Sigmoid colon (tissue), 6 donors: ENCODE measurements at regions not wholly inside any gene's neighbourhood (a gene's known extent, or its start where the extent isn't known, plus 50 kb on each side); places are given as distances from the start of the nearest gene placed in this dataset.

Source experiments
- DNase-seq: peaks from one replicate; pipeline ENCODE4 v3.0.0-alpha.2; 2019
- H3K27ac ChIP-seq, 4 donors: fragments of 200-600 bp; sonication (generic); one replicate each; pipeline ENCODE4 v1.5.1; 2016 to 2019; ENCODE audit warnings: mild to moderate bottlenecking in 1 of 4
- H3K27me3 ChIP-seq, 3 donors: fragments of 200-600 bp; sonication (generic); one replicate each; pipeline ENCODE4 v1.5.1; 2019; ENCODE audit warnings: mild to moderate bottlenecking in 1 of 3
- H3K36me3 ChIP-seq, 4 donors: fragments of 200-600 bp; sonication (generic); one replicate each; pipeline ENCODE4 v1.5.1; 2016 to 2019
- H3K4me1 ChIP-seq, 4 donors: fragments of 200-600 bp; sonication (generic); one replicate each; pipeline ENCODE4 v1.5.1; 2017 to 2019
- H3K4me3 ChIP-seq, 4 donors: fragments of 200-600 bp; sonication (generic); one replicate each; pipeline ENCODE4 v1.5.1; 2017 to 2019; ENCODE audit warnings: mild to moderate bottlenecking in 2 of 4, moderate library complexity in 1 of 4
- H3K9me3 ChIP-seq, 4 donors: fragments of 200-600 bp in 3 of 4; sonication (generic) in 3 of 4; one replicate each; pipeline versions ENCODE4 v1.5.1 to v1.6.1; 2013 to 2019
- EP300 ChIP-seq, 4 donors: sonication (generic); formaldehyde crosslinking; IDR thresholded peaks; one replicate each; pipeline ENCODE4 v1.6.1; 2017; ENCODE audit warnings: antibody characterized with exemption in 4 of 4
- POLR2A ChIP-seq, 2 donors: fragments of 450-650 bp; IDR thresholded peaks; one replicate each; pipeline ENCODE4 v1.6.1; 2016; ENCODE audit warnings: antibody characterized with exemption in 2 of 2, mild to moderate bottlenecking in 2 of 2, moderate library complexity in 2 of 2
- POLR2AphosphoS5 ChIP-seq, 4 donors: sonication (generic); formaldehyde crosslinking; IDR thresholded peaks; one replicate each; pipeline ENCODE4 v1.6.1; 2017; ENCODE audit warnings: antibody characterized with exemption in 4 of 4
- WGBS, 2 donors: extraction: QIAGEN DNeasy Blood & Tissue Kit; methylation state at CpG; one replicate each; pipeline ENCODE4 v1.1.7; 2013; 5-methylcytosine and 5-hydroxymethylcytosine counted together
- intact Hi-C: fragments of 100-400 bp; cut with DNase I; formaldehyde crosslinking; loops from one replicate; pipeline ENCODE4 v1.15.1; 2023
- TF ChIP-seq, protein P1 (sequence below), 4 experiments: fragments of 450-650 bp in 3 of 4; fragments of 200-600 bp in 1 of 4; IDR thresholded peaks; one replicate each; pipeline ENCODE4 v1.5.1; 2016 to 2019; ENCODE audit warnings: antibody characterized with exemption in 4 of 4, mild to moderate bottlenecking in 3 of 4, moderate library complexity in 2 of 4
- donor health status: healthy with polysubstance abuse.
- donor health status: healthy.

DNA sequence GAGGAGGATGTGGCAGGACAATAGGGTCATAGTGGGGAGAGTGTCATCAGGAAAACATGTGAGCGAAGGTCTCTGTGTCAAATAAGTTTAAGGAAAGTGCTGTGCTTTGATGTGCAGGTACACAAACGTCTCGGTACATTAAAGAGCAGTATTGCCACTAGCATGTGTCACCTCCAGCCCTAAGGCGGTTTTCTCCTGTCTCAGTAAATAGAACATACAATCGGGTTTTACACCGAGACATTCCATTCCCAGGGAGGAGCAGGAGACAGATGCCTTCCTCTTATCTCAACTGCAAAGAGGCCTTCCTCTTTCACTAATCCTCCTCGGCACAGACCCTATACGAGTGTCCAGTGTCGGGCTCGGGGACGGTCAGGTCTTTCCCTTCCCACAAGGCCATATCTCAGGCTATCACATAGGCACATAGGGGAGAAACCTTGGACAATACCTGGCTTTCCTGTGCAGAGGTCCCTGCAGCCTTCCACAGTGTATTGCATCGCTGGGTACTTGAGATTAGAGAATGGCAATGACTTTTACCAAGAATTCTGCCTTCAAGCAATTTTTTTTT is 684.5 kb downstream of the PDHA2 start:
- Histone ChIP-seq H3K36me3 (no peaks in the 10 kb centered on the region), H3K4me1 (no peaks in the 10 kb centered on the region), H3K9me3 (no peaks in the 10 kb centered on the region), H3K27me3 (no peaks in the 10 kb centered on the region), H3K4me3 (no peak overlapping the region), H3K27ac (no peak overlapping the region)
- 82 to 83% methylated on average over 12 of the region's 12 CpGs for WGBS, 2 donors
- no peak for TF ChIP-seq EP300 (IDR thresholded peaks at IDR 0.05)
- TF ChIP-seq POLR2AphosphoS5 (IDR thresholded peaks at IDR 0.05), result no peak
- TF ChIP-seq POLR2A (IDR thresholded peaks at IDR 0.05), result no peak
- TF ChIP-seq, protein P1, sequence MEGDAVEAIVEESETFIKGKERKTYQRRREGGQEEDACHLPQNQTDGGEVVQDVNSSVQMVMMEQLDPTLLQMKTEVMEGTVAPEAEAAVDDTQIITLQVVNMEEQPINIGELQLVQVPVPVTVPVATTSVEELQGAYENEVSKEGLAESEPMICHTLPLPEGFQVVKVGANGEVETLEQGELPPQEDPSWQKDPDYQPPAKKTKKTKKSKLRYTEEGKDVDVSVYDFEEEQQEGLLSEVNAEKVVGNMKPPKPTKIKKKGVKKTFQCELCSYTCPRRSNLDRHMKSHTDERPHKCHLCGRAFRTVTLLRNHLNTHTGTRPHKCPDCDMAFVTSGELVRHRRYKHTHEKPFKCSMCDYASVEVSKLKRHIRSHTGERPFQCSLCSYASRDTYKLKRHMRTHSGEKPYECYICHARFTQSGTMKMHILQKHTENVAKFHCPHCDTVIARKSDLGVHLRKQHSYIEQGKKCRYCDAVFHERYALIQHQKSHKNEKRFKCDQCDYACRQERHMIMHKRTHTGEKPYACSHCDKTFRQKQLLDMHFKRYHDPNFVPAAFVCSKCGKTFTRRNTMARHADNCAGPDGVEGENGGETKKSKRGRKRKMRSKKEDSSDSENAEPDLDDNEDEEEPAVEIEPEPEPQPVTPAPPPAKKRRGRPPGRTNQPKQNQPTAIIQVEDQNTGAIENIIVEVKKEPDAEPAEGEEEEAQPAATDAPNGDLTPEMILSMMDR (IDR thresholded peaks at IDR 0.05), result no peak
- intact Hi-C loops, result no loop called here
- DNase-seq, result no peak

DNA sequence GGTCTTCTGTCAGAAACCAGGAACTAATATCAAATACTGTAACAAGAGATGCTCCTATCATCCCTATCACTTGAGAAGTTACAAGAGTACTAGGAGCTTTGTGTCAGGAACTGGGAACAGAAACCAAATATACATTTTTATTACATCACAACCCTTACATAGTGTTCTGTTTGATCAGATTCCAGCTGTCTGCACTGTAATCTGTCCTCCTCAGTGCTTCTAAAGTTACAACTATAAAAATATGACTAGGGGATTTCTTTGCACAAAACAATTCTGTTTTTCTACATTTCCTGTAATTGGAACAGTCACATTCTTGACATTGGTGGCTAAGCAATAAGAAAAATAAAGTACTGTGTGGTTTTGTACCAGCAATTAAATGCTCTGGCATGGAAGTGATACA is 686.0 kb downstream of the PDHA2 start:
- no peaks in the 10 kb centered on the region for H3K4me1 ChIP-seq
- no peak for DNase-seq

GRCh38 chr4:96526625-96527024 is 686.7 kb downstream of the PDHA2 start:
- Histone ChIP-seq H3K27me3 (no peaks in the 10 kb centered on the region), H3K4me1 (no peaks in the 10 kb centered on the region), H3K36me3 (no peaks in the 10 kb centered on the region), H3K9me3 (no peaks in the 10 kb centered on the region), H3K4me3 (no peak overlapping the region), H3K27ac (no peak overlapping the region)
- no peak for DNase-seq
- intact Hi-C loops, result no loop called here
- 74 to 81% methylated on average over 1 of the region's 1 CpG for WGBS, 2 donors
- TF ChIP-seq, protein P1 (IDR thresholded peaks at IDR 0.05), result no peak
- no peak for TF ChIP-seq POLR2A (IDR thresholded peaks at IDR 0.05)
- TF ChIP-seq POLR2AphosphoS5 (IDR thresholded peaks at IDR 0.05), result no peak
- no peak for TF ChIP-seq EP300 (IDR thresholded peaks at IDR 0.05)

More for the DNA sequence above, 686.0 kb downstream of the PDHA2 start:
- Histone ChIP-seq H3K27ac (no peak overlapping the region), H3K27me3 (no peaks in the 10 kb centered on the region), H3K36me3 (no peaks in the 10 kb centered on the region), H3K4me3 (no peak overlapping the region), H3K9me3 (no peaks in the 10 kb centered on the region)
- TF ChIP-seq EP300 (IDR thresholded peaks at IDR 0.05) (no peak), POLR2AphosphoS5 (IDR thresholded peaks at IDR 0.05) (no peak), POLR2A (IDR thresholded peaks at IDR 0.05) (no peak)
- TF ChIP-seq, protein P1 (IDR thresholded peaks at IDR 0.05), result no peak
- intact Hi-C loops, result no loop called here

DNA sequence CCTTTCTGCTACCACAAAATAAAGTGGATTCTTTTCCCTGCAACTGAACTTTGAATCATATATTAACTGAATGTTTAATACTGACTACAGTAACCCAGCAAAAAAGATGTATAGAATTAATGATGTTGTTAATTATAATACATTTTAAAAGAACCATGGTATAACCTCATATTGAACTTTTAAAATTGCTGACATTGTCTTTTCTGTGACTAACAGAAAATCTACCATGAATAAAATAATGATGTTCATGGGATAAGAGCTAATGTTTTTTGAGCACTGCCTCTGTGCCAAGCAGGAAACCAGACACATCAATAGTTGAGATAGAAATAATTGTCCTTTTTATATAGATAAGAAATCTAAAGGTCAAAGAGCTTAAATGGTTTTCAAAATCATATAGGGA is 691.9 kb downstream of the PDHA2 start:
- Histone ChIP-seq H3K4me3 (no peak overlapping the region), H3K27me3 (no peaks in the 10 kb centered on the region), H3K9me3 (no peaks in the 10 kb centered on the region), H3K36me3 (no peaks in the 10 kb centered on the region), H3K27ac (no peak overlapping the region), H3K4me1 (no peaks in the 10 kb centered on the region)
- no peak for DNase-seq
- TF ChIP-seq, protein P1 (IDR thresholded peaks at IDR 0.05), result no peak
- no peak for TF ChIP-seq POLR2A (IDR thresholded peaks at IDR 0.05)
- TF ChIP-seq POLR2AphosphoS5 (IDR thresholded peaks at IDR 0.05), result no peak
- no peak for TF ChIP-seq EP300 (IDR thresholded peaks at IDR 0.05)
- intact Hi-C loops, result no loop called here

- DNase-seq, result no peak
- peaks cover 0 to 2% (median 0%) of the 10 kb centered on the region in 4 donors for H3K9me3 ChIP-seq
- H3K4me1 ChIP-seq, result no peaks in the 10 kb centered on the region
- WGBS, 2 donors, result 89 to 91% methylated on average over 2 of the region's 2 CpGs
- intact Hi-C loops, result no loop called here
- no peak for TF ChIP-seq POLR2AphosphoS5 (IDR thresholded peaks at IDR 0.05)
- no peak overlapping the region for H3K27ac ChIP-seq
- no peaks in the 10 kb centered on the region for H3K27me3 ChIP-seq
- no peaks in the 10 kb centered on the region for H3K36me3 ChIP-seq
- H3K4me3 ChIP-seq, result no peak overlapping the region
Observed at GRCh38 chr4:96543346-96543745, 703.5 kb downstream of the PDHA2 start.
